PC-3 (cell line): ENCODE measurements at regions not wholly inside any gene's neighbourhood (a gene's known extent, or its start where the extent isn't known, plus 50 kb on each side); places are given as distances from the start of the nearest gene placed in this dataset.

Experiments used
- ATAC-seq: fragments of 200-7000 bp; cut with Tn5 transposase; 2 replicates; pipeline ENCODE4 v1.9.1; 2020; ENCODE audit warnings: mild to moderate bottlenecking, moderate library complexity
- BruUV-seq: library from RNA; stranded (reverse); fragments of 400-500 nt; replicated peaks from 2 replicates; lab custom pipeline; 2021; lab: Mats Ljungman, UMichigan
- CTCF ChIA-PET: fragments of 300-600 bp; sonication (Branson Sonifier 250); formaldehyde crosslinking; loops from one replicate; lab custom pipeline; 2022; ENCODE audit warnings: antibody characterized with exemption; lab: Charles Lee
- POLR2A ChIA-PET: fragments of 300-600 bp; sonication (Branson Sonifier 250); formaldehyde crosslinking; loops from one replicate; lab custom pipeline; 2022; ENCODE audit warnings: antibody characterized with exemption; ENCODE audit not compliant: unreplicated experiment; lab: Charles Lee
- DNase-seq: peaks from one replicate; pipeline ENCODE4 v3.0.0-alpha.2; 2015
- H2AFZ ChIP-seq: fragments of 300-600 bp; sonication (generic); 2 replicates; pipeline ENCODE4 v1.6.0; 2016; ENCODE audit warnings: antibody characterized with exemption, low read length
- H3F3A ChIP-seq: fragments of 300-600 bp; sonication (generic); one replicate; pipeline ENCODE4 v1.6.0; 2017; ENCODE audit warnings: antibody characterized with exemption, low read length, control low read depth, mild to moderate bottlenecking; ENCODE audit not compliant: unreplicated experiment
- H3K27ac ChIP-seq: fragments of 300-600 bp; sonication (generic); 2 replicates; pipeline ENCODE4 v1.5.1; 2016; ENCODE audit warnings: mild to moderate bottlenecking, low read length
- H3K27me3 ChIP-seq: fragments of 300-600 bp; sonication (generic); 2 replicates; pipeline ENCODE4 v1.6.1; 2016; ENCODE audit warnings: low read length, mixed read lengths
- H3K36me3 ChIP-seq: fragments of 300-600 bp; sonication (generic); 2 replicates; pipeline ENCODE4 v1.6.1; 2016; ENCODE audit warnings: low read depth, mixed run types, low read length, mixed read lengths
- H3K4me1 ChIP-seq: fragments of 300-600 bp; sonication (generic); 2 replicates; pipeline ENCODE4 v1.5.1; 2016; ENCODE audit warnings: low read length; ENCODE audit not compliant: insufficient read depth
- H3K4me2 ChIP-seq: fragments of 300-600 bp; sonication (generic); 2 replicates; pipeline ENCODE4 v1.6.0; 2016; ENCODE audit warnings: low read length
- H3K4me3 ChIP-seq: fragments of 300-600 bp; sonication (generic); 2 replicates; pipeline ENCODE4 v1.5.1; 2016; ENCODE audit warnings: mild to moderate bottlenecking, low read length, mixed read lengths
- H3K79me2 ChIP-seq: fragments of 300-600 bp; sonication (generic); 2 replicates; pipeline ENCODE4 v1.6.1; 2017; ENCODE audit warnings: low read length, mixed read lengths
- H3K9ac ChIP-seq: fragments of 300-600 bp; sonication (generic); 2 replicates; pipeline ENCODE4 v1.6.0; 2016; ENCODE audit warnings: mild to moderate bottlenecking, low read length
- H3K9me2 ChIP-seq: fragments of 300-600 bp; sonication (generic); replicated peaks from 2 replicates; pipeline ENCODE4 v1.6.1; 2016; ENCODE audit warnings: mixed run types, low read length, mixed read lengths
- H3K9me3 ChIP-seq: fragments of 300-600 bp; sonication (generic); 2 replicates; pipeline ENCODE4 v1.6.1; 2016; ENCODE audit warnings: low read length, mixed read lengths
- H4K20me1 ChIP-seq: fragments of 300-600 bp; sonication (generic); 2 replicates; pipeline ENCODE4 v1.6.1; 2016; ENCODE audit warnings: low read length, mixed read lengths
- EZH2 ChIP-seq: fragments of 300-600 bp; sonication (generic); IDR thresholded peaks from one replicate; pipeline ENCODE4 v1.6.1; 2017; ENCODE audit warnings: antibody characterized with exemption, mild to moderate bottlenecking, low read length; ENCODE audit not compliant: unreplicated experiment
- EZH2phosphoT487 ChIP-seq: fragments of 300-600 bp; sonication (generic); IDR thresholded peaks from 2 replicates; pipeline ENCODE4 v1.6.1; 2018; ENCODE audit warnings: mild to moderate bottlenecking, antibody characterized with exemption, low read length, borderline replicate concordance
- intact Hi-C: fragments of 100-400 bp; cut with micrococcal nuclease; formaldehyde crosslinking; loops from 2 replicates; pipeline ENCODE4 v1.9.0; 2023
- TF ChIP-seq, protein P1 (sequence below): fragments of 300-600 bp; sonication (generic); conservative IDR thresholded peaks from 2 replicates; pipeline ENCODE4 v1.5.1; 2017; ENCODE audit warnings: antibody characterized with exemption, low read depth, mild to moderate bottlenecking, low read length

- Histone ChIP-seq H3F3A (no peaks in the 10 kb centered on the region), H3K79me2 (no peaks in the 10 kb centered on the region), H3K4me2 (no peak overlapping the region), H4K20me1 (no peaks in the 10 kb centered on the region), H3K4me1 (peaks cover 17% of the 10 kb centered on the region), H3K4me3 (no peak overlapping the region), H3K9me2 (no peaks in the 10 kb centered on the region), H3K9me3 (no peaks in the 10 kb centered on the region), H2AFZ (no peak overlapping the region), H3K36me3 (no peaks in the 10 kb centered on the region), H3K27me3 (no peaks in the 10 kb centered on the region), H3K27ac (no peak overlapping the region), H3K9ac (no peak overlapping the region)
- CTCF ChIA-PET = no interaction called here
- no TSS peak for BruUV-seq
- POLR2A ChIA-PET = no interaction called here
- no peak for TF ChIP-seq EZH2
- no peak for TF ChIP-seq EZH2phosphoT487
- TF ChIP-seq, protein P1, sequence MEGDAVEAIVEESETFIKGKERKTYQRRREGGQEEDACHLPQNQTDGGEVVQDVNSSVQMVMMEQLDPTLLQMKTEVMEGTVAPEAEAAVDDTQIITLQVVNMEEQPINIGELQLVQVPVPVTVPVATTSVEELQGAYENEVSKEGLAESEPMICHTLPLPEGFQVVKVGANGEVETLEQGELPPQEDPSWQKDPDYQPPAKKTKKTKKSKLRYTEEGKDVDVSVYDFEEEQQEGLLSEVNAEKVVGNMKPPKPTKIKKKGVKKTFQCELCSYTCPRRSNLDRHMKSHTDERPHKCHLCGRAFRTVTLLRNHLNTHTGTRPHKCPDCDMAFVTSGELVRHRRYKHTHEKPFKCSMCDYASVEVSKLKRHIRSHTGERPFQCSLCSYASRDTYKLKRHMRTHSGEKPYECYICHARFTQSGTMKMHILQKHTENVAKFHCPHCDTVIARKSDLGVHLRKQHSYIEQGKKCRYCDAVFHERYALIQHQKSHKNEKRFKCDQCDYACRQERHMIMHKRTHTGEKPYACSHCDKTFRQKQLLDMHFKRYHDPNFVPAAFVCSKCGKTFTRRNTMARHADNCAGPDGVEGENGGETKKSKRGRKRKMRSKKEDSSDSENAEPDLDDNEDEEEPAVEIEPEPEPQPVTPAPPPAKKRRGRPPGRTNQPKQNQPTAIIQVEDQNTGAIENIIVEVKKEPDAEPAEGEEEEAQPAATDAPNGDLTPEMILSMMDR = no peak
- intact Hi-C loops = loop anchor here (10.0 kb wide), 1 partner anchor 1419 kb away; no protein-coding TSS in a partner anchor
- ATAC-seq (no peak), DNase-seq (no peak)
These were observed 548.4 kb upstream of the BRINP3 start for GRCh38 chr1:191025896-191026642.

DNA sequence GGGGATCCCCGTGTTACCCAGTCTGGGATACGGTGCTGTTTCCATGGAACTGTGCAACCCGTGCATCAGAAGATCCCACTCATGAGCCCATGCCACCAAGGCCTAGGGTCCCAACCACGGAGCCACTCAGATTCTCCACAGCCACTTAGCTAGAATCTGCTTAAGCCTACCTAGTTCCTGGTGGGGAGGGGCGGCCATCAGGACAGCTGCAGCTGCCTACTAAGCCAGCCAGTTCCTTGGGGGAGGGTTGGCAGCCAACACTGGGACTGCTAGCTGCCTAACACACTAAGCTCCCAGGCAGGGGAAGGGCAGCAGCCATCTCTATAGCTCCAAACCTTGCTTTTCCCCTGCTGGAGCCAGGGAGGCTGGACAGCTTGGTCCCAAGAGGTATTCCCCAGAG lies 549.2 kb upstream of the BRINP3 start:
- ATAC-seq = no peak
- TF ChIP-seq, protein P1 = no peak
- TF ChIP-seq EZH2phosphoT487 (no peak), EZH2 (no peak)
- Histone ChIP-seq H3K27ac (no peak overlapping the region), H3K4me3 (no peak overlapping the region), H2AFZ (no peak overlapping the region), H4K20me1 (no peaks in the 10 kb centered on the region), H3K79me2 (no peaks in the 10 kb centered on the region), H3K27me3 (no peaks in the 10 kb centered on the region), H3K36me3 (no peaks in the 10 kb centered on the region), H3K9me2 (no peaks in the 10 kb centered on the region), H3F3A (no peaks in the 10 kb centered on the region), H3K4me1 (peaks cover 17% of the 10 kb centered on the region), H3K4me2 (no peak overlapping the region), H3K9me3 (no peaks in the 10 kb centered on the region), H3K9ac (no peak overlapping the region)
- ChIA-PET POLR2A (no interaction called here), CTCF (no interaction called here)
- DNase-seq = no peak
- no TSS peak for BruUV-seq
- intact Hi-C loops = loop anchor here (10.0 kb wide), 1 partner anchor 1418 kb away; no protein-coding TSS in a partner anchor

DNA sequence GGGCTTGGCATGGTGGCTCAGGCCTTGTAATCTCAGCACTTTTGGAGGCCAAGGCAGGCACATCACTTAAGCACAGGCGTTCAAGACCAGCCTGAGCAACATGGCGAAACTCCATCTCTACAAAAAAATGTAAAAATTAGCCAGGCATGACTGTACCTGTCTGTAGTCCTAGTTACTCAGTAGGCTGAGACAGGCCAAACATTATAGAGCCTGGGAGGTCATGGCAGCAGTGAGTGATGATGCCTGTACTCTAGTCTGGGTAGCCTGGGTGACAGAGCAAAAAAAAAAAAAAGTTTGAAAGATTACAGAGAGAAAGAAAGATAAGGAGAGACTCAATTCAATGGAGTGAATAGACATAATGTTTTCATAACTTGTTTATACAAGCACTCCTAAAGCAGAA lies 556.5 kb upstream of the BRINP3 start:
- Histone ChIP-seq H3K4me3 (no peak overlapping the region), H4K20me1 (no peaks in the 10 kb centered on the region), H3K27me3 (no peaks in the 10 kb centered on the region), H3K4me1 (no peaks in the 10 kb centered on the region), H3K4me2 (no peak overlapping the region), H3F3A (no peaks in the 10 kb centered on the region), H3K9ac (no peak overlapping the region), H3K9me2 (no peaks in the 10 kb centered on the region), H3K36me3 (no peaks in the 10 kb centered on the region), H2AFZ (no peak overlapping the region), H3K9me3 (no peaks in the 10 kb centered on the region), H3K27ac (no peak overlapping the region), H3K79me2 (no peaks in the 10 kb centered on the region)
- ATAC-seq = no peak
- TF ChIP-seq, protein P1 = no peak
- no peak for TF ChIP-seq EZH2phosphoT487
- TF ChIP-seq EZH2 = no peak
- intact Hi-C loops = no loop called here
- no TSS peak for BruUV-seq
- ChIA-PET CTCF (no interaction called here), POLR2A (no interaction called here)
- no peak for DNase-seq
